ENCODE measurements at regions not wholly inside any gene's neighbourhood (a gene's known extent, or its start where the extent isn't known, plus 50 kb on each side); places are given as distances from the start of the nearest gene placed in this dataset.

- intact Hi-C loops (cut with micrococcal nuclease): no loop called here
- ATAC-seq (no peak), DNase-seq (no peak)
Measured at GRCh38 chr16:76612497-76612896, 335.3 kb downstream of the CNTNAP4 start.

DNA sequence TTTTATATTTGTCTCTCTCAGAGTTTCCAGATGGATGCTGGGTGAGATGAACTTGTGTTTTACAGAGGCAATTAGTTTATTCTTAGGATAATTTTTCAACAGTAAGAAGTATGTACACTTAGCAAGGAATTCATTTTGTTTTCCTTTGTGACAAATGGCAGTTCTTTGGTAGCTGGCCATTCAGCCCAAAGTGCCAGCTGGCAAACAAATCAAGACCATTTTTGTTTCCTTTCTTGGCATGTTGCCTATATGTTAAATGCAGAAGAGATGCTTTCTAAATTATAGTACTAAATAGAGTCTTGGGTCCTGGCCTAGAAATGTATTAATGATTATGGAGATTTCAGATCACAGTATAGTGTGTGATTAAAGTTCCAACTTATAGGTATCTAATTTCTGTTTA is 337.1 kb downstream of the CNTNAP4 start:
- no peak for DNase-seq
- intact Hi-C loops (cut with micrococcal nuclease): no loop called here
- ATAC-seq: no peak

GRCh38 chr16:76622876-76623275 is 345.7 kb downstream of the CNTNAP4 start:
- no peak for ATAC-seq
- intact Hi-C loops (cut with micrococcal nuclease): no loop called here
- DNase-seq: no peak

DNA sequence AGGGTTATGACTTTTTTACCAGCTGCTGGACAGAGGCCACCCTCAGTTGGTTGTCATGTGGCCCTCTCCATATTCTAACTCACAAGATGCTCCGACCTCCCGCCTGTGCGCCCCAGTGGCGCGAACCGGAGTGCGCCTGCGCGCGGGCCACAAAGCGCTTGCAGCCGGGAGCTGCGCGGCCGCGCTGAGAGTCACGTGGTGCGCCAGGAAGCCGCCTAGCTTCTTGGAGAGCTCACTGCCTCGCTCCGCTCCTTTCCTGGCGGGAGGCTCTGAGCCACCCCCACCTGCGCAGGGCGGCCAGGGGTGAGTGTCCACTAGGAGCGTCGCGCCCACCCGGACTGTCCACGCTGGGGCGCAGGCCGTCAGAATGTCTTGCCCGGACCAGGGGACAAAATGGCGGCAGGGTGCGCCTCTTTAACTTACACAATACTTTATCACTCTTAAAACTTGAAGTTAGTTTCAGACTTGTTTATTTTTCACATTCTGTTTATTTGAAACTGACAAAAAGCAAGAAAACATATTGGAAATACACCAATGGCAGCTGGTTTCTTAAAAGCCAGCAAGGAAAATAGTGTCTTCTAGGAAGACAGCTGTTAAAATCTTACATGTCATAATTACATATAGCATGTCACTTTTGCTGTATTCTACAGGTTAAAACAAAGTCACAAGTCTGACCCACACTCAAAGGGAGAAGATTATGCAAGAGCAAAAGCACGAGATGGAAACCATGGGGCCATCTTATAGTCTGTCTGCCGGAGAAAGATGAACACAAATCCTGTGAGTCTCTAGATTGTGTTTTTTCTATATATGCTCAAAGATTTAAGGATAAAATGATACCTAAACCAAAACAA is 357.9 kb downstream of the CNTNAP4 start:
- intact Hi-C loops (cut with micrococcal nuclease): no loop called here
- ATAC-seq (no peak), DNase-seq (peak; percentile 28)

DNA sequence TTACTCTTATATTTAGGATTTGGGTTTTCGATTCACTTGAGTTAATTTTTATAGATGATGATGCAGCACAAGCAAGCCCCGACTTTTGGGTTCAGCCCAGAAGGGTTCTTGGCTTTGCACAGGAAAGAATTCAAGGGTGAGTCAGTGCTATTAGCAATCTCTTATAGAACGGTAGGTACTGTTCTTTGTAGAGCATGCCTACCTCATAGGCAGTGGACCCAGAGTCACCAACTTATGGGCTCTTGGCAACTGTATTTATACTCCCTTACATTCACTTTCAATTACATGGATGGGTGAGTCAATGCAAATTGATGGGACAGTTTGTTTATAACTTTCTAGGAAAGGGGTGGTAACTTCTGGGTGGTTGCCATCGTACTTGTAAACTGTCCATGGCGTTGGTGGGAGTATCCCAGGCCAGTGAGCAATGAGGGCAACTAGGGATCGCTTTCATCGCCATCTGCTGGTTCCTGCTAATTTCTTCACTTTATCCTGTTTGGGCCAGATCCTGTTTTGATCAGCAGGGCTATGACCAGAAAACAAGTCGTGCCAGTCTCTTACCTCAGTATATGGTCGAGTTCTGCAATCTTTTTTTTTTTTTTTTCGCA is 362.6 kb downstream of the CNTNAP4 start:
- ATAC-seq: no peak
- intact Hi-C loops (cut with micrococcal nuclease): no loop called here
- no peak for DNase-seq

DNA sequence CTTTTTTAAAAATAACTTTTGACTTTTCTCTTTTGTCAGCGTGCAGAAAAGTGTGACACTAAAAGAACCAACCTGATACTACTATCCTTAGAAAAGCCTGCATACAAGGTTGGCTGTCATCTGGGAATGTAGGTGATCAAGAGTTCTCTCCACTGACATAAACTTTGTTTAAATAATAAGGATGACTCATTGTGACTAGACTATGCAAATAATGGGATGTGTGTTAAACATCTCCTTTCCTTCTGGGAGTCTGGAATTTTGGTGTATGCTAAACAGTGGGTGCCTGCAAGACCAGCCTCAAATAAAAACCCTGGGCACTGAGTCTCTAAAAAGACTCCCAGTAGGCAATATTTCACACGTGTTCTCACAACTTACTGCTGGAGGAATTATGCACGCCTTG is 373.4 kb downstream of the CNTNAP4 start:
- DNase-seq (no peak), ATAC-seq (no peak)
- intact Hi-C loops (cut with micrococcal nuclease): no loop called here

GRCh38 chr16:76653390-76654026 is 376.3 kb downstream of the CNTNAP4 start:
- DNase-seq (no peak), ATAC-seq (no peak)
- intact Hi-C loops (cut with micrococcal nuclease): no loop called here

DNA sequence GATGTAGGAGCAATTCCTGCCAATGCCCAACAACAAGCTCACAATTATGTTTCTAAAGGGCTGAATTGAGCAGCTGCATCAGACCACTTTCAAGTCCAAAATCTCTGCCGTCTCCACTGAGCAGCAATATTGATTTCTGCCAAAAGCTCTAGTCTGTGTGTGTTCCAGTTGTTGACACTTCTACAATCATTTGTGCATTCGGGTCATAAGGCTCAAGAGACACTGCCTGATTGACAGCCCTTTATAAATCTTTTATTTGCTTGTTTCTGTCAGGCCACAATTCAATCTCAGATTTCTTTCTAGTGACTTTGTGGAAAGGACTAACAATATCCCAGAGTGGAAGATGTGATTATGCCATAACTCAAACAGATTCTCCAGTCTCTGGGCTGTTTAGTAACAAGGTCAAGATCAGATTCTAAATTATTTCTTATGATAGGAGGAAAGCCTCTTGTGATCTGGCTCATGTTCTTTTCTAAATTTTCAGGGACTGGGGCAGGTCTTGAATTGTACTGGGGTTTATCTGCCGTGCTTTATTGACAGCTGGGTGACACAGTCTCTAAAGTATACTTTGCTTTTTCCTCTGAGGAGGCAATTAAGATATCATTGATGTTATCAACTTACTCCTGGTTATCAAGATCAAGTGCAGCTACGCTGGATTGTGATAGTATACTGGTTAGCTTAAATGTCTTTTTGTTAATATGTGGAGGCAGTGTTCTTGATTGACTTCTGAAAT is 377.1 kb downstream of the CNTNAP4 start:
- no peak for DNase-seq
- intact Hi-C loops (cut with micrococcal nuclease): no loop called here

DNA sequence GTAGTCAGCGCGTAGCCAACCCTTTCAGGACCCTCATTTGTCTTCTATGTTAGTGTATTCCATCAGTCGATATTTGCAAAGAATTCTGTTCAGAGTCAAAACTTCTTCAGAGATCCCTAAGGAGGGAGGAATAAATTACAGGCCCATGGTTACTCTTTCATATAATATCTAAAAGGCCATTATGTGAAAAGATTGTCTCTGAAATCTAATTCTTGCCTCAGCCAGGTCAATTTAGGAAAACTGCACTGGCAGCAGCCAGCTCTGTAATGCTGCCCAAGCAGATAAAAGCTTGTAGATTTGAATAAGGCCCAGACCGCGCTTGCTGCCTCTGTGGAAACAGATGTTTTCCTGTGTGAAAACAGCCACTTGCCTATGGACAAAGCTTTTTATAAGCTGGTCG is 379.8 kb downstream of the CNTNAP4 start:
- no peak for ATAC-seq
- intact Hi-C loops (cut with micrococcal nuclease): no loop called here
- DNase-seq: peak; percentile 28

More for the DNA sequence above, 377.1 kb downstream of the CNTNAP4 start:
- no peak for ATAC-seq

DNA sequence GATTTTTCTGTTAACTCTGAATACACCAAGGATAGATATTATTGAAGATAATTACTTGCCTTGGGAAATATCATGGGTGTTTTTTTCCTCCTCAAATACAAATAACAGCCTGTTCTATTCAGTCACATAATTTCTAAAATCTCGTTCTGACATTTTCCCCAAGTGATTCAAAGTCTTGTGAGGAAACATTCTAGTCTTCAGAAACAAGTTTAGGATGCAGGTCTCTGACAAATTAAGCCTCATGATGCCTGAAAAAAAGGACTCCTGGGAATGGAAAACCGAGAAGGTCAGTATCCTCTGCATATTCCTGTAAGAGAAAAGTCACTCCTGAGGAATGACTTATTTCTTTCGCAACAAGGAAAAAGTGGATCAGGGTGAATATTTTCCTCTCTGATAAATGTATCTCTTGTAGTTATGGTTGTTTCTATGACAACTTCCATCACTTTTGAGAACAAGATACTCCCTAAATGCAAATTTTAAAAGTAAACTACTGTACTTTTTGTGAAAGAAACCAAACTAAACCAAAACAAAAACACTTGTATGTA is 384.6 kb downstream of the CNTNAP4 start:
- intact Hi-C loops (cut with micrococcal nuclease): no loop called here
- DNase-seq: no peak
- no peak for ATAC-seq

DNA sequence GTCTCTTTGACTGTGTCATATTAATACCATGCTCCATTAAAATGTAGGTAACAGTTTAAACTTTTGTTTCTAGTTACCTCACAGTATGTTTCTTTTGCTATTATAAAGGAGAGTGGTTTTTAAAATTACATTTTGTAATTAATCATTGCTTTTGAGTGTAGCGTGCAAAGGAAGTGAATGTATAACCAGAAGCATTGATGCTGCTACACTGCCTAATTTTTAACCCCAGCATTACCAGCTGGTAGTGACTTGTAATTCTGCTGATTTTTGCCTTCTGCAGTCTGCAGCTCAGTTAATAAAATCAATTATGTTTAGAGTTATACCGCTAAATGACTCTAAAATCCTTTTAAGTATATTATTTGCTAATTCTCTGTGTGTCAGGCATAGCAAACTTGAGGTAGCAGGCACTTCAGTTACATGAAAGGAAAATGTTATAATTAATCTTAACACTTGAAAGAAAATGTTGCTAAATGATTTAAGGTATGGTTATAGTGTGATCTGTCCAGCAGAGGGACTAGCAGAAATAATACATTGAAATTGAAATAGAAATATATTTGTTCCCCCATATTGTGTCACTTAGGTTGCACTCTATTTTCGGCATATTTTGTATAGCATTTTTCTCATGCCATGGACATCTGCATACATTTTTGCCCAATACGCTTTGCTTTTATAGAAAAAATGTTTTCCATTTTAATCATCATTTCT is 388.5 kb downstream of the CNTNAP4 start:
- intact Hi-C loops (cut with micrococcal nuclease): no loop called here
- ATAC-seq: no peak
- DNase-seq: no peak

- intact Hi-C loops (cut with micrococcal nuclease): no loop called here
- ATAC-seq (no peak), DNase-seq (no peak)
Measured at GRCh38 chr16:76668207-76668725, 391.1 kb downstream of the CNTNAP4 start.

DNA sequence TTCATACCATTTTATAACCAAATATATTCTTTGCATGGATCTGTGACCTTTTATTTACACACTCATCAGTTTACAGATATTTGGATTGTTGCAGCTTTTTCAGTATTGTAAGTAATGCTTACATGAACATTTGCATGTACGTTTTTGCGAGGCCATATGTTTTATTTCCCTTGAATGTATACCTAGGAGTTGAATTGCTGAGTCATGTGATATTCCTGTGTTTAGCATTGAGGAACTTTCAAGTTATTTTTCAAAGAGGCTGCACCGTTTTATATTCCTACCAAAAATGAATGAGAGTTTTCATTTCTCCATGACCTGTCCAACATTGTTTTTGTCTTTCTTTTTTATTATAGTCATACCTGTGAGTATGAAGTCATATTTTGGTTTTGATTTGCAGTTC is 392.1 kb downstream of the CNTNAP4 start:
- ATAC-seq (no peak), DNase-seq (no peak)
- intact Hi-C loops (cut with micrococcal nuclease): no loop called here

DNA sequence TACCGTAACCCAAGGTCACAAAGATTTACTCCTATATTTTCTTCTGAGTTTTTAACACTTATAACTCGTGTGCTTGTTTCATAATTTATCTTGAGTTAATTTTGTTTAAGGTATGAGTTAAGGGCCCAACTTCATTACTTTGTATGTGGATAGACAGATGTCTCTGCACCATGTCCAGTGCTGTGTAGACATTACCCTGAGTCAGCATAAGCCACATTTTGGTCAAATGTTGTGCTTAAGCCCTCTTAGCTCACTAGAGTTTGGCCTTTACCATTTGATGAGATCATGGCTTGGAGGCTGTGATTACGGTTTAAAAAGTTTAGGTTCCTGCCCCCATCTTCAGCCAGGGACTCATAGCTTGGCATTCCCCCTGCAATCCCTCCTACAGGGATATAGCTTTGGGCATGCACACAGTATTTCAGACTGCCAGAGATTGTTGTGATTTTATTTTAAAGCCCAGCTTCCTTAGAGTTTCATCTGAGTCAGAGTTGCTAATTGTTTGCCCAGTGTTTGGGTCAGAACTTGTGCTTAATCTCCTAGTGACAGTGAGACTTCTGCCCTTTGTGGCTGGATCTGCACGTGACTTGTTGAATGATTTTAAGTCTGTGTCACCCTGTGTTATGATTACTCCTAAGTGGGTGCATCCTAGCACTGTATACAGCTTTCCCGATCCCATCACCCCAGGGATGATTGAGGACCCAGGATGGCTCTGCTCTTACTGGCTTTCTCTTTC is 393.1 kb downstream of the CNTNAP4 start:
- DNase-seq (no peak), ATAC-seq (no peak)
- intact Hi-C loops (cut with micrococcal nuclease): no loop called here

GRCh38 chr16:76676356-76676755 is 399.2 kb downstream of the CNTNAP4 start:
- no peak for DNase-seq
- ATAC-seq: no peak
- intact Hi-C loops (cut with micrococcal nuclease): no loop called here

DNA sequence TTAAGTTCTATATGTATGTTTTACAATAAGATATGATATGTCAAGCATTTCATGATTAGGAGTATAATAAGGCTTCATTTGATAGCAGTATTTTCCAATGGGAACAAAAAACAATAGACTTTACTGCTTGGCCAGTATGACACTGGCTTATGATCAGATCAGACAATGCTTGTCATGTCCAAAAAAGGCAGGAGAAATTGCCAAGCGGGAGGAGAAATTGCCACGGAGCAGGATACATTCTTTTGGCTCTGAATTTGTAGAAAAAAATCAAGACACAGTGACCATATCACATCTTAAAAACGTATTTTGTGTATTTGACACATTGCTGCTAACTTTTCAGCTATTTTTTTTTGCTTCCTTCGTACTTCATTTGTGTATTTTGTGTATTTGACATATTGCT is 404.1 kb downstream of the CNTNAP4 start:
- no peak for DNase-seq
- intact Hi-C loops (cut with micrococcal nuclease): no loop called here
- no peak for ATAC-seq

DNA sequence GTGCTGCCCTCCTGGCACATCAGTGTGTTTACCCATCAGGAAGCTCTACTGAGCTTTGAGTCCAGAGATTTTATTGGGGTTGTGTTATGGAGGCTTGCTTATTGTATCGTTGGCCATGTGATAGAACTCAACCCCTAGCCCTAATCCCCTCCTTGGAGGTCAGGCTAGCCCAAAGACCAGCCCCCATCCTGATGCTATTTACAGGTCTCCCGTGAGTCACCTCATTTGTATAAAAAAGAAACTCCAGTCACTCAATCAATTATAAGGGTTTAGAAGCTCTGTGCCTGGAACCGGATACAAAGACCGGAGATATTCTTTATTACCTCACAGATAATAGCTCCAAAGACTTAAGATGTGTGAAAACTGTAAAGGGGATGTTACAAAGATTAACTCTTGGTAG is 405.9 kb downstream of the CNTNAP4 start:
- intact Hi-C loops (cut with micrococcal nuclease): no loop called here
- ATAC-seq (no peak), DNase-seq (no peak)

DNA sequence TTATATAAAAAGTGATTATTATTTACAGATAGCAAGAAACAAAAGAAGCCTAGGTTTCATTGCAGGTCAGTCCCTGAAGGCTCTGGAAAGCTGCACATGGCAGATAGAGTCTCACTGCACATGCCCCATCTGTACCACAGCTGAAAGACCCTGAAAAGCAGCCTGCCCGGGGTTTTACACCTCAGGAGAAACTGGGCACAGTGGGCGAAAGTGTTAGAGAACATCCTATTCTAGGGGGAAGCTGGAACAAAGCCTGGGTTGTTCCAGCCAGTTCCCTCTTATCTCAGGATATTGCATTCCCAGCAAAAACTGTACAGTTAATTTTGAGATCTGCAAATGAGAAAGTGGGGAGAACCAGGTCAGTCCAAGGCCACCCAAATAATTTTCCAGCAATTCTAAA is 419.7 kb downstream of the CNTNAP4 start:
- no peak for ATAC-seq
- DNase-seq: no peak
- intact Hi-C loops (cut with micrococcal nuclease): no loop called here
